ENCODE measurements at regions not wholly inside any gene's neighbourhood (a gene's known extent, or its start where the extent isn't known, plus 50 kb on each side); places are given as distances from the start of the nearest gene placed in this dataset.

DNA sequence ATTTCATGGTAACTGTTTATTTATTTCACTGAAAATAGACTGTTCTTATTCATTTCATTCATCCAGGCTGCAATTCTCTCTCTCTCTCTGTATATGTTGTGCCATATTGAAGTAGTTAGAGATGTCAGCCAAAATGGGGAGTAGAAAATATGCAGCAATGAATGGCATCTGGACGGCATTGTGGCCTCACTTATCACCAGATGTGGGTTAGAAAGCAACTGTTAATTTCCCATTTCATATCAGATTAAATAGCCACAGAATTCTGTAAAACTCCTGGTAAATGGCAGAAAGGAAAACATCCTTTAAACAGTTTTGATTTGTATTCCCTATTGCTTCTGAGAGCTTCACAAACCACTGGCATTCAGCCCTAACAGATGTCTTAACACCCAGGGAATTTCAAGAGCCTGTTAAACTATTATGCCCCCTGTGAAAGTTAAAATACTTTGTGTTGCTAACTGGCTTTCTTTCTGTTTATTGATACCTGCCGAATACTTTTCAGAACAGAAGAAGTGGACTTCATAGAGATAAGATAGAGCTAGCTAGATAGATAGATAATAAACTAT lies 1763.3 kb upstream of the MIR17HG start:
- DNase-seq (no peak), ATAC-seq (no peak)

- DNase-seq (no peak), ATAC-seq (no peak)
Observed at GRCh38 chr13:89602655-89603054, 1744.8 kb upstream of the MIR17HG start.

DNA sequence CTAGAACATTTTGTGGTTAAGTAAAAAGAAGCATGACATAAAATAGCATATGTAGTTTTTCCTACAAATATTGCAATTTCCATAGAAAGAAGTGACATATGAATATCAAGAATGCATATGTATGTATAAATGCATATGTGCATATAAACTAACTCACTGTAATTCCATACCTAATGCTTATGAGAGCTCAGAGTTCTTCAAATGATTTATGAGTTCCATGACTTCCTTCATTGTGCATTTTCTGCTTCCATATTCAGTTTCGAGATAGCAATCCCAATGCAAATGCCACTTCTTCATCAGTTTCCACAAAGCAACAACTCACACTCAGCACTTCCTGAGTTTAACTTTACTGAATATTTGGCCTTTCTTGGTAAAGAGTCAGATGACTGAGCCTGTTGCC lies 1744.3 kb upstream of the MIR17HG start:
- ATAC-seq (no peak), DNase-seq (no peak)

GRCh38 chr13:89609318-89609717 lies 1738.2 kb upstream of the MIR17HG start:
- ATAC-seq (no peak), DNase-seq (no peak)

- ATAC-seq = no peak
- DNase-seq = no peak
Observed at GRCh38 chr13:89610331-89610730, 1737.2 kb upstream of the MIR17HG start.

DNA sequence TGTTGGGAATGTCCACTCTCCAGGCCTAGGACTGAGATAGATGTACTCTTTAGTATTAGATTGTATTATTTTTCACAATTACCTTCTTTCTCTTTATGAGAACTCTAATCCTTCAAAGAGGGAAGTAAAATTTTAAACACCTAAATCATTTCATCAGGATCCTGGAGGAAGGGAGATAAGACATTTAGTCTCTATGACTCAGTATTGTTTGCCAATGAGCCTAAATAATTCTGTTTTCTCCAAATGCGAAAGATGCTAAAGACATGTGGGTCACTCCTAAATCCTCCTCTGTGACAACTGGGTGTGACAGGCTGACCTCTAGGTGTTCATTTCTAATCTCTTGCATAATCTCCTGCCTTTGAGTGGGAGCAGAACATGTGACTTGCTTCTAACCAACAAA lies 1736.6 kb upstream of the MIR17HG start:
- DNase-seq = no peak
- no peak for ATAC-seq

DNA sequence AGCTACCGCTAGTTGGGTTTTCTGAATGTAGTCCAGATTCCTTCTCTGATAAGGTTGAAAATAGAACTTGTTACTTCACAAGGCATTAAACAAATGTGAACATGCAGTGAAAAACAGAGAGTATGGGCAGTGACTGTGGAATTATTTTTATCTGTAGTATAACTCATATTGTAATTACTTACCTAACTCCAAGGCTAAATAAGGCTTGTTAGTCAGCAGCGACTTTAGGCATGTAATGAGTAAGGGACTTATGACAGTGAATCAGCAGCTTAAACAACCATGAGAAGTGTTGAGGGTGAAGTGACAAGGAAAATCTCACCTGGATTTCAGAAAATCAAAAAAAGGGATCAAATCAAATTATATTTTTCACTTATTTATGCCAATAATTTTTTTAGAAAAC lies 1719.5 kb upstream of the MIR17HG start:
- ATAC-seq (no peak), DNase-seq (no peak)

- no peak for ATAC-seq
- DNase-seq = no peak
Observed at GRCh38 chr13:89628567-89628966, 1718.9 kb upstream of the MIR17HG start.

DNA sequence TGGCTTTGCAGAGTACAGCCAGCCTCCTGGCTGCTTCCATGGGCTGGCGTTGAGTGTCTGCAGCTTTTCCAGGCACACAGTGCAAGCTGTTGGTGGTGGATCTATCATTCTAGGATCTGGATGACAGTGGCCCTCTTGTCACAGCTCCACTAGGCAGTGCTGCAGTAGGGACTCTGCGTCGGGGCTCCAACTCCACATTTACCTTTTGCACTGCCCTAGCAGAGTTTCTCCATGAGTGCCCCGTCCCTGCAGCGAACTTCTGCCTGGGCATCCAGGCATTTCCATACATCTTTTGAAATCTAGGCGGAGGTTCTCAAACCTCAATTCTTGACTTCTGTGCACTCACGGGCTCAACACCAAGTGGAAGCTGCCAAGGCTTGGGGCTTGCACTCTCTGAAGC lies 1697.3 kb upstream of the MIR17HG start:
- DNase-seq (no peak), ATAC-seq (no peak)

- DNase-seq (no peak), ATAC-seq (no peak)
Observed at GRCh38 chr13:89660752-89661151, 1686.7 kb upstream of the MIR17HG start.

DNA sequence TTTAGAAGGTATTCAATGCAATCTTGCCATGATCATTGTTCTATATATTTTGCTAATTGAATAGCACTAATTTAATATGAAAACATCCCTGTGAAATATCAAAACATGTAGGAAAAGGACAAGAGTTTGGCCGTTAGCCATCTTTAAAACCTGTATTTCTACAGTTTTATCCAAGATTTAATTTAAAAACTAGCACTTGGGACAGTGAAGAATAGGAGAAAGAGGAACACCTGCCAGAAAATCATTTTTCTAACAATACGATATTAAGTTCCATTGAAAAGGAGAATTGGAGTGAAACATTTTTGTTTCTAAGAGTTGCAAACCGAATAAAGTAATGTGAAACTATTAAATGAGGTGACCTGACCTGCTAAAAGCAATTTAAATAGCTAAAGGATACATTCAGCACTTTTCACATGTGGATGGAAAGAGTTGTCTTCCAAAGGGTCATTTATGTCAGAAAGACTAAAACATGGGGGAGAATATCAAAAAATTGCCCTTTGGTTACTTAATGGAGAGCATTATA lies 1673.6 kb upstream of the MIR17HG start:
- no peak for DNase-seq
- ATAC-seq = no peak

- ATAC-seq (no peak), DNase-seq (no peak)
Observed at GRCh38 chr13:89678466-89679121, 1668.9 kb upstream of the MIR17HG start.

DNA sequence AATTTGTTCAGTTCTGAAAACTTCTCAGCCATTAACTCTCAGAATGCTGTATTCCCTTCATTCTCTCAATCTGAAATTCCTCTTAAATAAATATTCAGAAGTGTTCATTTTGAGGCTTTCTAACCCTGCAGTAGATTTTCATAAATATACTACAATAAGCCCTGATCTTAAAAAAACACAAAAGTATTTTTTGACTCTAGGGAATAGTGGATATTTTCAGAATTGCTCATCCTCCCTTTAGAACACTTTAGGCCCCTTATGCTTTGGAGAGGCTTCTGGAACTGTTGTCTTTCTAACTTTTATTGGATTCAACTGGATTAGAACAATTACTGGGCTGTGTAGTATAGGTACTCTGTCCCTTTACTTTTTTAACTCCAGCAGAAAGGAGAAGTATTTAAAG lies 1662.6 kb upstream of the MIR17HG start:
- ATAC-seq (no peak), DNase-seq (no peak)

DNA sequence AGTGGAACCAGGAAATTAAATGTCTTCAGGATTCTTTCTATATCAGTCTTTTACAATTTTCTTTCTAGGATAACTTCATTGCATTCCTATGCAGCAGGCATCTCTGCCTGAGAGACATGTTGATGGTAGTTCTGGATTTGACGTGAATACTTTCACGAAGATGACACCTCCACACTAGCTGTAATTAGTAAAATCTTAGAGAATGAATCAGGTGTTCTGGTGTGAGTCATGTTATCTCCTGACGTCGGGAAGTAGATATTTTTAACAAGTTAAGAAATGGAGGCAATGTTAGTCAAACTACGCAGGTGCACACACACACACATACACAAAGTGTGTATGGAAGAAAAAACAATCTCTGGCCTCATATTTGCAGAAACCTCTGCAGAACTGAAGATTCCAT lies 1661.3 kb upstream of the MIR17HG start:
- no peak for DNase-seq

DNA sequence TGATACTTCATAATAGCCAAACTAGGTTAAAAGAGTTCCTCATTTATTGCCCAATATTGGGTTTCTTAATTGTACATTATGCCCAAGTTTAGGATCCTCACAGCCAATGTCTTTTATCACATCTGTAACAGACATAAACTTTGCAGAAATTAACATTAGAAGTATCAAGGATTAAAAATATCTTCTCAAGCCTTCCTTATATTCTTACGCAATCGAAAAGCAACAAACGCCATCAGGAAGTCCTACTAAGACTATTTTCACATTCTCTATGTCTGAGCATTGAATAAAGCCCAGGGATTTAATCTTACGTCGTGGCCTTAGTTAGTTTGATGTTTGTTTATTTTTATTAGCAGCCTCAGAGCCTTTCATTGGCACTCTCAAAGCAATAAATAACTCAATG lies 1660.4 kb upstream of the MIR17HG start:
- ATAC-seq (no peak), DNase-seq (no peak)

More for the DNA sequence above, 1661.3 kb upstream of the MIR17HG start:
- no peak for ATAC-seq

DNA sequence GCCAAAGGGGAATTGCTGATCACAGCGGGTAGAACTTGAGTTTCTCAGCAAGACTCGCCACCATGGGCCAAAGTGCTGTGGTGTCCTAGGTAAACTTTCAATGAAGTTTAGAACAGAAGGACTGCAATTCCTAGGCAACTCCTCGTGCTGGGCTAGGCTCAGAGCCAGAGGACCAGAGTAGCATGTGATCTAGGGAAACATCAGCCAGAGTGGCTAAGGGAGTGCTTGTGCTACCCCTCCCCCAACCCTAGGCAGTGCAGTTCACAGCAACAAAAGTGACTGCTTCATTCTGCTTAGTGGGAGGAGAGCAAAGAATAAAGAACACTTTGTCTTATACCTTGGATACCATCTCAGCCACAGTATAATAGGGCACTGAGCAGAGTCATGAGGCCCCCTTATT lies 1658.6 kb upstream of the MIR17HG start:
- ATAC-seq = no peak
- no peak for DNase-seq

DNA sequence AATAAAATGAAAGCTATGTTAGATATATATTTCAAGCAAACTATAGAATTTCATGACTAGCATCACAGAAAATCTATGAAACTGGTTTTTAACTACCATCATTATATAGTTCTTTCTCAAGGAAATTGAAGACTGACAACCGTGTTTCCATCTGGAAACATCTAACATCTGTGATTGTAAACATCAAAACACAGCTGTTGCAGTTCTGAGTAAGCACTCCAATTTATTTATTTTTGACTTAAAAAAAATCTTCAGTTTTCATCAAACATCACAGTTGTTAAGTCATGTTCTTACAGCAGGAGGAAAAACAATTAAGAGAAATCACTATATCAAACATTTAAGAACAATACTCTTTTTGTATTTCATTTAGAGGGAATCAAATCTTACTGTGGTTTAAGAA lies 1653.0 kb upstream of the MIR17HG start:
- ATAC-seq = no peak
- no peak for DNase-seq

DNA sequence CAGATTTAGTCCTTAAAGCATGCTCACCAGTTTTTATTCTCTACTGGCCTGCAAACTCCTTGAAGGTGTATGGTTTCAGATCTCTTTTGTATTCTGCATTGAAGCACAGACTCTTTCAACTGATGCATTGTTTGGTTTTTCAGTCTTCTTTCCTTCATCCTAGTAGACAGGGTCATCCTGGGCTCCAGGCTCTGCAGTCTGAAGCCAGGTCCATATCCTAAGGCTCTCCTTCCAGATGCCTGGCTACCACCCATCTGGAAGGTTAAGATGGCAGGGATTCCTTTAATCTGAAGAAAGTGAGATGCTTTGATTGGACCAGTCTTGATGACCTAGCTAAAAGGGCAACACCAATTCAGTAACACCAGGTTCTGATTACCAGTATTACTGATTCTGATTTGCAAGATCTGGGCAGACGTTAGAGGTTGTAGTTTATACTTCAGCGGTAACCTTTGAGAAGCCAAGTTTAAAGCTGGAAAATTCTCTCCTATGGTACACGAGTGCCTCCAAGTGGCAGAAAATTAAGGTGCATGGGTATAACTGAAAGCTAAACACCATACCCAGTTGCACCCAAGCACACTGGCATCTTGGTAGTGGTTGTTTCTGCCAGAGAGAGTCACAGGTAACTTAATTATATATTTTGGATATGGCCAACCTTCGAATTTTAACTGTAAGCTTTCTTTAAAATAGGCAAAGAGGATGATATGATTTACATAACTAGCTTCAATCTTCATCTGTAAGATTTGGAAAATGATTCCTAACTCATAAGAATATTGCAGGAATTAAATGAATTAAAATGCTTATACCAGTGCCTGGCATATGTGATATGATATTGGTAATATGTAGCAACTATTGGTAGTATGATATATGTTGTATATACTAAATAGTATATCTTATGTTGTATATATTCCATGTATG lies 1651.9 kb upstream of the MIR17HG start:
- ATAC-seq (no peak), DNase-seq (peak; percentile 11)

DNA sequence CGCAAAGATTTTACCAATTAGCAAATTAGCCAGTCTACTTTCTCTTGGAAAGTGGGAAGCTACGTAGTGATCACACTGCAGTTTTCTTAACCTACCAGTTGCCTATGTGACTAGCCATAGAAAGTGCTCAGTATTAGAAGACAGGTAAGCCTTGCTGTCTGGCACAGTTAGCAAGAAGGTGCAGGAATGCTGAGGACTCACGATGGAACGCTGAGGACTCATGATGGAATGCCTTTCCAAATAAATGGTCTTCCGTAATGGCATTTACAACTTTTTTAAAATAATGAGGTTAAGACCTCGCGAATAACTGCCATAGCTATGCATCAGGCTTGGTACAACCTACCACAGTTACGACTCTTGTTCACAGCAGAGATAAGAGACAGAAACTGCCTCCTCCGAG lies 1645.6 kb upstream of the MIR17HG start:
- ATAC-seq = no peak
- no peak for DNase-seq

DNA sequence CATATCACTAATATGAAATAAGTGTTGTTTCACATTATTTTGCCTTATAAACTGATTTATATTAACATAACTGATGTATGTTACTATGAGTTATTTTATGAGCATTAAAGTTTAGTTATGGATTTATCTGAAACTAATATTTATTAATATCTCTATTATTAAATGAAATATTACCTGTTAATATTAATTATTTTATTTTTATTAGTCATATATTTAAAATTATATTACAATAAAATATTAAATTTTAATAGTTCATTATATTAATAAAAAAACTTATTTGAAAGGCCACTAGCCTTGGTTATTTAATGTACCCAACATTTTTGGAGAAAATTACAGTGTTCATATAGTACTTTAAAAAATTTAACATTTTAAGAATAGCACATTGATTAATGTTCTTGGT lies 1643.4 kb upstream of the MIR17HG start:
- DNase-seq (no peak), ATAC-seq (no peak)

GRCh38 chr13:89708013-89708412 lies 1639.5 kb upstream of the MIR17HG start:
- no peak for ATAC-seq

GRCh38 chr13:89721216-89721615 lies 1626.3 kb upstream of the MIR17HG start:
- ATAC-seq (no peak), DNase-seq (no peak)

More at GRCh38 chr13:89708013-89708412, 1639.5 kb upstream of the MIR17HG start:
- DNase-seq = no peak

Data from stimulated activated naive CD8-positive, alpha-beta T cell treated with anti-CD3 and anti-CD28 coated beads, Interleukin-15, Interleukin-2, amounts not matched to agents 100 U/mL and 50 U/mL, for 24 hours (primary cell).